ENCODE measurements at regions not wholly inside any gene's neighbourhood (a gene's known extent, or its start where the extent isn't known, plus 50 kb on each side); places are given as distances from the start of the nearest gene placed in this dataset.

DNA sequence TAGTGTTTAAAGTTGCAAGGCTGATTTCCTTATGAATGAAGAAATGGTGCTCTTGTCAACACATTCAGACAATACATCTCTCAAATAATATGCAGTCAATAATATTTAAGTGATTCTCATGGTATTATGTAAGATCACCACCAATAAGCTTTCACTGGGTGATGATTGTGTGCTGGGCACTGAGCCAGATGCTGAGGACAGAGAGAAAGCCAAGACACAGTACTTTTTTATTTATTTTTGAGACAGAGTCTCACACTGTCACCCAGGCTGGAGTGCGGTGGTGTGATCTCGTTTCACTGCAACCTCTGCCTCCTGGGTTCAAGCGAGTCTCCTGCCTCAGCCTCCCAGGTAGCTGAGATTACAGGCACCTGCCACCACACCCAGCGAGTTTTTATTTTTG lies 130.6 kb upstream of the LSM8 start:
- TF ChIP-seq CTCF (IDR thresholded peaks at IDR 0.05): no peak
- TF ChIP-seq, protein P1, sequence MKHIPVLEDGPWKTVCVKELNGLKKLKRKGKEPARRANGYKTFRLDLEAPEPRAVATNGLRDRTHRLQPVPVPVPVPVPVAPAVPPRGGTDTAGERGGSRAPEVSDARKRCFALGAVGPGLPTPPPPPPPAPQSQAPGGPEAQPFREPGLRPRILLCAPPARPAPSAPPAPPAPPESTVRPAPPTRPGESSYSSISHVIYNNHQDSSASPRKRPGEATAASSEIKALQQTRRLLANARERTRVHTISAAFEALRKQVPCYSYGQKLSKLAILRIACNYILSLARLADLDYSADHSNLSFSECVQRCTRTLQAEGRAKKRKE (CRISPR knock-in tag; IDR thresholded peaks at IDR 0.05; ENCODE audit: low read depth): no peak
- TF ChIP-seq RFX5 (IDR thresholded peaks at IDR 0.05): no peak
- TF ChIP-seq POLR2A (IDR thresholded peaks at IDR 0.05; ENCODE audit: low read length): no peak
- TF ChIP-seq, protein P2, sequence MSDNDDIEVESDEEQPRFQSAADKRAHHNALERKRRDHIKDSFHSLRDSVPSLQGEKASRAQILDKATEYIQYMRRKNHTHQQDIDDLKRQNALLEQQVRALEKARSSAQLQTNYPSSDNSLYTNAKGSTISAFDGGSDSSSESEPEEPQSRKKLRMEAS (IDR thresholded peaks at IDR 0.05): no peak
- TF ChIP-seq FOSL2 (IDR thresholded peaks at IDR 0.05): no peak
- no peak for TF ChIP-seq FOSL2 (CRISPR knock-in tag; IDR thresholded peaks at IDR 0.05)
- TF ChIP-seq JUN (IDR thresholded peaks at IDR 0.05): no peak
- no peak for TF ChIP-seq MAZ (IDR thresholded peaks at IDR 0.05; ENCODE audit: borderline replicate concordance, low read depth, low read length)
- no peak for TF ChIP-seq MYC (IDR thresholded peaks at IDR 0.05; ENCODE audit: borderline replicate concordance, low read length)
- no peak for TF ChIP-seq ZSCAN20 (CRISPR knock-in tag; IDR thresholded peaks at IDR 0.05)
- no peak for TF ChIP-seq SMC3 (IDR thresholded peaks at IDR 0.05)

Measured in A549 (cell line).